ENCODE measurements at regions not wholly inside any gene's neighbourhood (a gene's known extent, or its start where the extent isn't known, plus 50 kb on each side); places are given as distances from the start of the nearest gene placed in this dataset.

DNA sequence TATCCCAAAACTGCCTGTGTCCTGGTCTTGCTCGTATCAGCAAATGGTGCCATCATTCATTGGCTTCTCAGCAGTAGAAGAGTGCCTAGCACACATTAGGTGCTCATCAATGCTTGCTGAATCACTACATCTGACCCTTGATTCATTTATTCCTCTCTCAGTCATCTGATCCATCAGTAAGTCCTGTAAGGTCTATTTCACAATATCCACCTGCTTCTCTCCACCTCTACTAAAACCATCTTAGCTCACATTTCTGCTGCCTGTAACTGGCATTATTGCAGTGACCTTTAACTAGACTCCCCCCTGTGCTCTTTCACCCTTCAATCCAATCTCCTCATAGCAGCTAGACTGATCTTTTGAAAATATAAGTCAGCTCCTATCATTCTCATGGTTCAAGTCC is 387.6 kb upstream of the SPRED2 start:
- DNase-seq: no peak

DNA sequence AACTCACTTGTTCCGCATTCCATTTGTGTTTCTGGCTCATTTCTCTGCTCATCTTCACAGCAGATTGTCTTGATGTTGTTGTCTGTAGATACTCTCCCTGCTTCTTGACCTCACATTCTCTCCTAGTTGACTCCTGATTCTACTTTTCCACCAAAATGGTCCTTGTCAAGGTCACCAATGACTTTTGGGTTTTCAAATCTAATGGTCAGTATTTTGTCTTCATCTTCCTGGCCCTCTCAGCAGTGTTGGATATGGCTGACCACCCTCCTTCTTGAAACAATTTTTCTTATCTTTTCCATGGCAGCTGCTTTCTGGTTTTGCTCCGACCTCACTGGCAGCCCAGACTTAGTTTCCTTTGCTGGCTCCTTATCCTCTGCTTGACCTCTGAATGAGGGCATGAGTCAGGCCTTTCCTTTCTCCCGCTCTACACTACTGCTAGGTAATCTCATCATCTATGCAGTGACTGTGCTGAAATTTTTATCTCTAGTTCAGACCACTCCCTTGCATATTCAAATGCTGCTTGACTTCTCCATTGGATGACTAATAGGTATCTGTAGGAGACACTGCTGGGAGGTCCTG is 386.6 kb upstream of the SPRED2 start:
- no peak for DNase-seq

DNA sequence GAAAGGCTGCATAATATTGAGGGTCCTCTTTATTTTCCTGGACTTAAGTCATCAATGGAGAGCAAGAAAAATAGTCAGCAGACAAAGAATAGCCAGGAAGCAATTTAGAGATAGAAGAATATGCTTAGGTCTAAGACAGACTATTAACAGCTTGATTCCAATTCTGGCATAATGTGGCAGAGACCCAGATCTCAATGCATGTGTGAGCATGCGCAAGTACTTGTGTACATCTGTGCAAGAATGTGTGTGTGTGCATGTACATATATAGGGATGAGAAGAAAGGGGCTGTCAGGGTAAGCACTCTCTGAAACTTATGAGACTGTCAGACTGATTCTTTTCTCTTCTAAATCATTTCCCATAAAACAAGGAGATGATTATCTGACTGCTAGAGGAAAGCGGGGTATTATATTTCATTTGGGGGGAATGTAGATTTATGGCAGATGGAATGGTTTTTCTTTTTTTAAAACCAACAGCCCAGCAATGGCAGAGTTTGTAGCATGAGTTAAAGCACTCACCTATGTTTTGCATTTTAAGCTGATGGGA is 381.3 kb upstream of the SPRED2 start:
- no peak for DNase-seq

DNA sequence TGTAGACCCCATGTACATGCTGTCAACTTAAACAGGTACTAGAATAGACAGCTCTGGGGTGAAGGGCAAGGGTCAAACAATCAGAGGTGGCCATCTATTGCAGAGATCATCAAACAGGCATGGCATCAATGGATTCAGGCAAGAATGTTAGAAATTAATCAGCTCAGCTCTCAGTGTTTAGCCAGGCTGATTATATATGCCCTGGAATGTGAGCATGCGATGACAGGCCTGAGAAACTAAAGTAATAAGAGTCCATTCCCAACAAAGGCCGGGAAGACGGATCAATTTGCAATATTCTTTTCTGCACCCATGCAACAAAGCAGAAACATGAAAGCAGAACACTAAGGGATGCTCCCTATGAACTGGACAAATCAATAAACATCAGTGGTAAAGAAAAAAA is 380.5 kb upstream of the SPRED2 start:
- DNase-seq: no peak

DNA sequence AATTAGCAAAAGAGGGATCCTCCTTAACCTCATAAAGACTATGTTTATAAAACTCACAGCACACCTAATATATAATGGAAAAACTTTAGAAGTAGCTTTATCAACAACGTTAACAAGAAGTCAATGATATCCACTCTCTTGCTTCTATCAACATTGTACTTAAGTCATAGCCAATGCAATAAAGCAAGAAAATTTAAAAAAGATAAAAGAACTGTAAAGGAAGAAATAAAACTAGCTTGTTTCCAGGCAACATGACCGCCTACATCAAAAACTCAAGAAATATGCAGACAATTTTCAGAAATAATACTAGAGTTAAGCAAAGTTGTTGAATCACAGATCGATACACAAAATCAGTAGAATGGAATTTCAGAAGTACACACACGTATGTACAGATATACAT is 375.5 kb upstream of the SPRED2 start:
- no peak for DNase-seq

DNA sequence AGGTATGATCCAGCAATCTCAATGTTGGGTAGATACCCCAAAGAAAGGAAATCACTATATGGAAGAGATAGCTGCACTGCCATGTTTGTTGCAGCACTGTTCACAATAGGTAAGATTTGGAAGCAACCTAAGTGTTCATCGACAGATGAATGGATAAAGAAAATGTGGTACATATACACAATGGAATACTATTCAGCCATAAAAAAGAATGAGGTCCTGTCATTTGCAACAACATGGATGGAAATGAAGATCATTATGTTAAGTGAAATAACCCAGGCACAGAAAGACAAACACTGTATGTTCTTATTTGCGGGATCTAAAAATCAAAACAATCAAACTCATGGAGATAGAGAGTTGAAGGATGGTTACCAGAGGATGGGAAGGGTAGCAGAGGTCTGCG is 372.4 kb upstream of the SPRED2 start:
- DNase-seq: no peak

DNA sequence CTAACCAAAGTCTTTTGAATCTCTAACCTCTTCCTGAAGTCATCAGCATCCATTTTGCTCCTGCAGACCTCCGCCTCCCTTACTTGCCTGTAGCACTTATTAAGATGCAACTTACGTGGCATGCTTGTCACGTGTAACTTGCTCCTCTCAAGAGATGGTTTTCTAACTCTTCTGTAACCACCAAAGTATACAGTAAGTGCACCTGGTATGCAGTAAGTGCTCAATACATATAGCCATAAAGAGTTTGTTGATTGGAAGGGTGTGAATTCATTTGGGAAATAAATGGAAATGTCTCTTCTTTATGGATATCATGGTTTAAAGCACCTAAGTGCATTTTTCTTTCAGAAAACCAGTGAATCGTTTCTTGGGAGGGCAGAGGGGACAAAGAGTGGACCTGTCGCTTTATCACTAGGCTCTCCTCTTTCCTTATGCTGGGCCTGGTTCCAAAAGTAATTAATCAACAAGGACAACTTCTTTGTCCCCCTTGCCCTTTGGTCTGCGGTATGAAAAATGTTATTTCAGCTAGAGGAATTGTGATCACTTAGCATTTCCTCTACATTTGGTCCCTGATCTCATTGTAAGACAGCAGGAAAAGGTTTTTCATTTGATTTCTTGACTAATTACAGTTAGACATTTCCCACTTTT is 370.0 kb upstream of the SPRED2 start:
- no peak for DNase-seq

DNA sequence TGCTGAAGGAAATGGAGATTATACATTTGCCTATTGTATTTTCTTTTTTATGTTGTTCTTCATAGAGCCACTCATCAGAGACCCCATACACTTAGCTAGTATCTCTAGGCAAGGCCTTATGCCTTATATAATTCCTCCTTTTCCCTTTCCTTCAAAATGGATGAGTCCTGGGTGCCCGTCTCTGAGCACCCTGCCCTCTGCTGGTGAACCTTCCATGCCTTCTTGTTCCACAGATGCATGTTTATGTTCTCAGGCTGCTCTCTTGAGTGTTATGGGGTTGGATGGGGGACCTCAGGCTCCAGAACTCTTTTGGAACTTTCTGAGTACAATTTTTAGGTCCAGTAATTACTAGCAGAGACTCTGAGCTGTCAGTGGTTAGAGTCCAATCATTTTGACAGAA is 368.6 kb upstream of the SPRED2 start:
- no peak for DNase-seq

DNA sequence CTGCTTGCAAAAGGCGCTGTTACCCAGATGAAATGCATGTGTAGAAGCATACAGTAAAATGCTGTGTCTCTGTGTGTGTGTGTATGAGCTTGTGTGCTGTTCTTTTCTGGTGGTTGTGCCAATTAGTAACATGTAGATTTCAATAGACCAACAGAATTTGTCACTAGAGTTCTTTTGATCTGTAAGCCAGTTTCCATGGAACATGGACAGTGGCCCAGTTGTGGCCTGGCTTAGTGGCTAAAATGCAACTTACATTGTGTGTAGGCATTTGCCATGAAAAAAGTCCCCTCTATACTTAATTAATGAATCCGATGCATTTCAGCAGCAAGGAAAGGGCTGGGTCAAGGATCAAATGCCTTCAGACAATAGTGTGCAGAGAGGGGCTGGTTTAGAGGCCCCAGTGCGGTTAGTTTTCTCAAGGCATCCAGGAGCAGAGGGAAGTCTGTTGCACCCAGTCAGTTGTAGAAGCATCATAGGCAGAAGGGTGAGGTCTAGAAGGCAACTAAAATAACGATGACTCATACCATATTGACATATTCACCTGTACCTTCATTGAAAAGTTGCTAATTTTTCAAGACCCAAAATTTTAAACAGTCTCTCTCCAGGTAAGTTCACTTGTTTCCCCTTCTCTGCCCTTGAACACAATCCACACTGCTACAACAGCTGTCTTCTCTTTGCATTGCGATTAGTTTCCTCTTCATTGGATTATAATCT is 366.9 kb upstream of the SPRED2 start:
- no peak for DNase-seq

DNA sequence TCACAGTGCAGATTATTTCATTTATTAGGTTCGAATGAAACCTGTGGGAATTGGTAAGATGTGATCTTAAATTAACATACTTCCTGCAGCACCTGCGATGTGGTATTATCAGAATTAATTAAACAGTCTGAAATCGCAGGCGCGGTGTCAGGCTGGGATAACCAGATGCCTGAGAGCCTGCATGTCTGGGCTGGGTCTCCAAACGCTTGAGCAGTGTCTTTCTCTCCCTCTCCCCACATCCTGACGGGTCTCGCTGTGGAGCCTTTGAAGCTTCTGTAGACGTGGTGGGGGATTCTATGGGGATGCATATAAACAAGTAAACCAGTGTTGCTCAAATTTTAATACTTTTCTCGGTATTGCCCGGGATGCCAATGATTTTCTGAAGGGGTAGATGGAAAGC is 366.2 kb upstream of the SPRED2 start:
- no peak for DNase-seq

DNA sequence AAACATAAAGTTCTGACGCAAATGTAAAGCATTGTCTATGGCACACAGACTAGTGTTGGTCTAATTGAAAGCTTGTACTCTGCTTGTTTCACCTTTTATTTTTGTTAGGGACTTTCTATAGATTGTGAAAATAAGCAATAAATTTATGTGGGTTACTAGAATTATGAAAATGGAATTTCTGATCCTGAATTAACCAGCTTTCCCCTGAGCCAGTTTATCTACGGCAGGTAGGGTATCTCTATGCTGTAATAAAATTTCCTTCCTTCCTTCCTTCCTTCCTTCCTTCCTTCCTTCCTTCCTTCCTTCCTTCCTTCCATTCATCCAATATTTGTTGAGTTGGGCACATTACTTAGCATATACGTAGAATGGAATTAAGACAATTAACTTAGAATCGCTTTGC is 362.6 kb upstream of the SPRED2 start:
- DNase-seq: no peak

DNA sequence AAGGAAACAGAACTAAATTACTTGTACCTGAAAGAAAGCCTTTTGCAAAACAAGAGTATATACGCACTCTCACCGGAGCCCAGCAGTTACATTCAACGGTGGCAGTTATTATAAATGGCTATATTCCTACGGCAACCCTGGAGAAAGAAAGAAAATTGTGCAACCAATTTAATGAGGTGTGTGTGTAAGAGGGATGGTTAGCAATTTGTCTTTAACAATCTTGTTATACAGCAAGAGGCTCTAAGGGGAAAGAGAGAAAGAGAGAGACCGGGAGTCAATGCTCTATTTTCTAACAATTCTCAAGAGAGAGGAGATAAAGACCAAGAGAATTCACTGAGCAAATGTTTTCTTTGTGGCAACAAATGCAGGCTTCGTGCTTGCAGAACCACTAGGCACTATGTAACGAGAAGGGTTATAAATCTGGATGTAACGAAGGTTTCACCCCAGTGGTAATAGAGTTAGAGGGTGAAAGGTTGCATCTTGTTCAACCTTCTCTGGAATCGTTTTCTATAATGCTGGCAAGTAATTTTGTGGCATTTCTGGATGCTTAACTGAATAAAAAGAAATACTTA is 359.1 kb upstream of the SPRED2 start:
- peak; percentile 68 for DNase-seq

DNA sequence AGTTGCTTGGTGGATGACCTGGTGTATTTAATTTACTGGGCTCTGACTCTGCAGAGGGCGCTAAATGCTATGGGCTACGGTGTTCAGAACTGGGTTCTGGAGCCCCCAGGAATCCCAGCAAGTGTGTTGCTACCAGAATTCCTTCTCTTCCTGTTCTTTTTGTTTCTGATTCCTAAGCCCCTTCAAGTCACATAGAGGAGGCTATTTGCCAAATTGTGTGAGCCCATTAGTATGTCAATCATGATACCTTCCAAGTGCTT is 358.2 kb upstream of the SPRED2 start:
- no peak for DNase-seq

DNA sequence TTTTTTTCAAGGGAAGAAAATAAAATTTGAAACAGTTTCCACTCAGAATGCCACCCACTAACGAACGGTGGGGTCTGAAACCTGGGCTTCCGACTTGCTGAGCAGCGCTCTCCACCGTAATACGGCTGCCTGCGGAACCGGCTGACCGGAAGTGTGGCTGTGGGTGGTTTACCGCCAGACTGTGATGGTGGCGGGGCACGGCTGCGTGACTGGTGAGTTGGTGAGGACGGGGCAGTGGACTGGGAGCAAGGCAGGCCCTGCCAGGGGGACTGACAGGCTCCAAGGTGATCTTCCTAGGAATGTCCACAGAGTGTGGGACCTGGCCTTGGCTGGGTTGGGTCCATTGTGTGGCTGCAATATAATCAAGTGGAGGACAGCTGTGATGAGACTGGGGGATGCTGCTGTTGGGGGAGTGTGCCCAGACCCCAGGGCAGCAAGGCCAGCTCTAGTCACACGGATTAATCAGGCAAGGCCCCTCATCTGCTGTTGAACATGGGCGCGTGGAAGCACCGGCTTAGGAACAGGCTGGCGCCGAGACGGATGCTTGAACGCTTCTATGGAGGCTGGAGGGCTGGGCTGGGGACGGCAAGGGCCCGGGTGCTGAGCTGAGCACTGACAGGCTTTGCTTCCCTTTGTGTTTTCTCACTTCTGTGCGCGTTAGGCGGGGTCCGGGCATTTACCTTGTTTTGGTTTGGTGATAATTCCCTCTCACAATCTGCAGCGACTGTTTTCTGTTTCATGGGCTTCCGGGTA is 357.7 kb upstream of the SPRED2 start:
- no peak for DNase-seq

DNA sequence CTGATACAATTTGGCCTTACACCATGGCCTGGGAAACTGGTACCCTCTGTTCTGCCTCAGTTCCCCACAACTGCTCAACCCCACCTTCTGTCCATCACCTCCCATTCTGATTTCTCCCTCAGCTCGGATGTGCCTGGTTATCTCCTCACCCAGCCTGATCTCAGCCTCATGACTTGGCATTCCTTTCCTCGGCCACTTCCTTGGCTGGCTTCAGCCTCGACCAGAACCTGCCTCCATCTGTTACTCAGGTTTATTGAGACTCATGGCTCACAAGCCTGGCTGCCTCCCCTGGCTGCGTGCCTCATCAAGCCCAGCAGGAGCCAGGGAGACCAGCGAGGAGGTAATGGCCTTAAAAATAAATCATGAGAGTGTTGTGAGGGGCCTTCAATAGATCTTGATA is 356.2 kb upstream of the SPRED2 start:
- DNase-seq: no peak

DNA sequence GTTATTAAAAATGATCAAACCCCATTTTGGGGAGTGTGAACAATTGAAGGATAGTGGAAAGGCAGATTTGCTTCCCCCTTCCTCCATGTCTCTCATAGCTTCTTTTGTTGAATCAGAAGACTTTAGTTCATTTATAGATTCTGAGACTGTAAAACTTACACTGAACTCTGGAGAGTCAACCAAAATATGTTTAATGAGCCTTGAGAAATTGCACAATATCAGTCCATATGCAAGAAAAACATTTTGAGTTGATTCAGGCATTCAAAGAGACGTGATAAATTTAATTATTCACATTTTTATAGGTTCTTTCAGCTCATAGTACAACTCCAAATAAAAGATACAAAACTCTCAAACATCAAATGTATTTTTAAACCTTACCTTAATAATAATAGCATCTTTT is 354.4 kb upstream of the SPRED2 start:
- no peak for DNase-seq

DNA sequence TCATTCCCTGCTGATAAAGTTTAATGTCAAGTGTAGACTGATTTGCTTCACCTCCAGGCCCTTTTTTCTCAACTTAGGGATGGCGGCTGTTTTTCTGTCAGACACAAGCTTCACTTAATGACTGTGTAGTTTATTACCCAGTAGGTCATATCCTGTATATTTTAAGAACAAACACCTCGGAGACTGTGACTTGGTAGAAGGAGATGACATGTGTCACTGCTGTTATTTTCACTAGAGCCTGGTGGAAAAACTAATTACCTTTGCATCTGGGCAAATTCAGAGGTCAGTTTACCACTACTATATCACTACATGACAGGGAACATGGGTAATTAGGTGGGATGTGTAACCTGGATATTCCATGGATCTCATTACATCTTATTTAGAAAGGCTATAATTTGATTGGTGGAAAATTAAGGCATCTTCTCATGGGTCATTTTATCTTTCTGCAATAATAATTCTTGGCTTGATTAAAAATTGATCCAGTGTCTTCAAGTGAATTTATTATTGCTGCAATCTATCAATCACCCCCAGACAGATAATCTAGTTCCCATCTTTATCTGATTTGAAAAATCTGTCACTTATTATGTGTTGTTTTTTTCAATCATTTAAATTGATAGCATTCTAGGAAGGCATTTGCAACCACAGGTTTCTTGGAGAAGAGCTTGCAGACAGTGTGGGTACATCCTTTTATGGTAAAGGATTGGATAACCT is 353.8 kb upstream of the SPRED2 start:
- DNase-seq: no peak

DNA sequence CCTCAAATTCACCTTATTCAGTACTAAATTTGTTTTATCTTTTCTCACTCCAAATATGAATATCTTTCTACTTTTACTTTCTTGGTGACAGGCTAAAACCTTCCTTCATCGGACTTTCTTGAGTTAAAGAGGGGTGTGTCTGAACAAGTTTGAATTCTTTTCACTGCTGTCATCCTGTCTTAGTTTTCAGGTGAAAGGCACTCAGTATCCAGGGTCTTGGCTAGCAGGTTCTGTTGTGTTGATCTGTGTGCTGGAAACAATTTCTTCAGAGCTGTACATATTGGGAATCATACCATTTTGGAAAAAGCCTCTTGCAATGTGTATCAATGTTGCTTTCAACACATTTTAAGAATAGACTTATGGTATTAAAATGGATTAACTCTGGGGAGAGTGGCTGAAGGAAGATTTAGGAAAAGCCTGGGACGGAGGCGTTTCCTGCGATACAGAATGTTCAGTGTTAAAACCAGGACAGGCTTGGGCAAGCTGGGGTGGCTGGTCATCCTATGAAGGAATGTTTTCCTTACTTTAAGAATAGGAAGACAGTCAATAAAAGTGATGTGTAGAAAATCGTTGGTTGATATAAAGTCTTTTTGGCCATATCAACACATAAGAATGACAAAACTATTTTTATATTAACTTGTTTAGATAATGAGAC is 350.7 kb upstream of the SPRED2 start:
- no peak for DNase-seq

DNA sequence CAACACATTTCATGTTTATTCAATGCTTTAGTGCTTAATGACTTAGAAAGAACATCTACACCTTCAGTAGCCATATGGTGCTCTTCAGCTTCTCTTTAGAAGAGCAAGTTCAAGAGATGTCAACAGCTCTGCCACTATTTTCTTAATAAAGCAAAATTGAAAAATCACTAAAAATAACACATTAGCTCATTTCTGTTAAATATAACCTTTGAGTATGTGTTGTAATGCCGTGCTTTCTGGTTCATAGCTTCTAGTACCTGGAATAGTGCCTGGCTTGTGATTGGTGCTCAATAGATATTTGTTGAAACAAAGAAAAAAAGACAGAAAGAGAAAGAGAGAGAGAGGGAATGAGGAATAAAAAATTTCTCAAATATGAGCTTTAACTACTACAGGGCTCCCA is 349.8 kb upstream of the SPRED2 start:
- no peak for DNase-seq

DNA sequence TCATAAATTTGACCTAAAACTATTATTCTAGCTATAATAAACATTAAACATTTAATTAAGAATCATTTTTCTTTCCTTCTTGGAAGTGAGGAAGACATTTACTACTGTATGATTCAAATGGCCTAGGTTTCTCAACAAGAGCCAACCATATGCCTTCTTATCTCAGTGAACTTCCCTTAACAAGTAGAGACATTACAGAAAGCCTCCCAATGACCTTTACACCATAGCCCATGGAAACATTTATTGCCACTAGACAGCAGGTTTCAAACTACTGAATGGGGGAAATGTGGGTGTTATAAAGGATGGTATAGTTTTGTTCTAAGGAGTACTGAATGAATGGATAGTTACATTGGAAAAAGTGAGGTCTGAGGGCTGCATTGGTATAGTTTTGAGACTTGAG is 349.4 kb upstream of the SPRED2 start:
- DNase-seq: no peak

DNA sequence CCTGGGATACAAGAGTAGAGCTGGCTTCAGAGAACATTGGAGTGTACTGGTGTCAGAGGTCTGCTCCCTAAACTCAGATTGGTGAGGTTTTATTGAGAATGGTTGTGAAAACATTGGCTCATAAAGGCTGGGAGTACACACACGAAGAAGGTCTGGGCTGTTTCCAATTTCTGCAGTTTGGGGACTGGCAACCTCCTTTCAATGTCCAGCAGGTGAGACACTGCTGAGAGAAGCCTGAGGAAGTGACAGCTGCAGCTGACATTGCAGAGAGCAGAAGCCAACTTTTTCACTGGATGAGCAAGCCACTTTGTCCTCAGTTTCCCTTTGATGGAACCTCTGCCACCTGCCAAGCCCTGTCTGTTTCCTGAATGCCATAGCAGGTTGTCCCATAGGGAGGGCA is 346.6 kb upstream of the SPRED2 start:
- DNase-seq: no peak

DNA sequence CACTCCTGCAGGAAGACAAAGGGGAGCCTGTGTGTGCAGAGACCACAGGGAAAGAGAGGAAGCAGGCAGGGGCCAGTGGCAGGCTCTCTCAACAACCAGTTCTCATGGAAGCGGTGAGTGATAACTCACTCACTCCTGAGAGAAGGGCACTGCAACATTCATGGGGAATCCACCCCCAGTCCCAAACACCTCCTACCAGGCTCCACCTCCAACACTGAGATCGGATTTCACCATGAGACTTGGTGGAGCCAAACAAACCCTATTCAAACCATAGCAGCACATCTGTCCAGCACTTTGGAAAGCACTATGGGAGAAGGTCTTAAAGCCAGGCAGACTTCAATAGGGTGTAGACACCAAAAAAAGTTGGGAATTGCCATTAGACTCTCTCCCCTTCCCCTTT is 345.7 kb upstream of the SPRED2 start:
- no peak for DNase-seq

Measured in NCI-H2227 treated with DMSO at 0.1 percent for 48 hours (cell line).